ENCODE measurements at regions not wholly inside any gene's neighbourhood (a gene's known extent, or its start where the extent isn't known, plus 50 kb on each side); places are given as distances from the start of the nearest gene placed in this dataset.

GRCh38 chr2:38167968-38168350 lies 92.0 kb upstream of the CYP1B1 start:
- TF ChIP-seq CTCF (IDR thresholded peaks at IDR 0.05) (no peak), POLR2A (IDR thresholded peaks at IDR 0.05) (no peak), POLR2AphosphoS5 (IDR thresholded peaks at IDR 0.05) (no peak)
